ENCODE measurements at regions not wholly inside any gene's neighbourhood (a gene's known extent, or its start where the extent isn't known, plus 50 kb on each side); places are given as distances from the start of the nearest gene placed in this dataset.
"Not testable (repeated sequence)": the region's sequence is repeated elsewhere in the genome, so short reads cannot be mapped to it uniquely, and the experiment has no call there.

GRCh38 chr2:187655001-187655400 lies 100.8 kb upstream of the TFPI start:
- Histone ChIP-seq H3K27ac (no peak overlapping the region), H3K36me3 (no peaks in the 10 kb centered on the region), H3K9me3 (no peaks in the 10 kb centered on the region), H3K4me3 (no peak overlapping the region), H3K27me3 (ENCODE audit: low read depth) (no peaks in the 10 kb centered on the region), H3K4me1 (no peaks in the 10 kb centered on the region)
- DNase-seq (no peak), ATAC-seq (no peak)
- intact Hi-C loops (cut with DNase I) = no loop called here
- TF ChIP-seq CTCF (IDR thresholded peaks at IDR 0.05) = no peak

- no peaks in the 10 kb centered on the region for H3K9me3 ChIP-seq
- H3K36me3 ChIP-seq = no peaks in the 10 kb centered on the region
- no peak overlapping the region for H3K4me3 ChIP-seq
- no peak overlapping the region for H3K27ac ChIP-seq
- H3K4me1 ChIP-seq = no peaks in the 10 kb centered on the region
- no peaks in the 10 kb centered on the region for H3K27me3 ChIP-seq (ENCODE audit: low read depth)
- intact Hi-C loops (cut with DNase I) = no loop called here
- no peak for TF ChIP-seq CTCF (IDR thresholded peaks at IDR 0.05)
- DNase-seq (no peak), ATAC-seq (no peak)
These were observed 101.9 kb upstream of the TFPI start for GRCh38 chr2:187656123-187656522.

- ATAC-seq = peak in 1 of 2 donors; percentile 45
These were observed 104.8 kb upstream of the TFPI start for GRCh38 chr2:187658952-187659525.

GRCh38 chr2:187676050-187676449 lies 121.8 kb upstream of the TFPI start:
- not testable (repeated sequence) for H3K9me3 ChIP-seq

More at GRCh38 chr2:187658952-187659525, 104.8 kb upstream of the TFPI start:
- intact Hi-C loops (cut with DNase I) = no loop called here
- Histone ChIP-seq H3K9me3 (no peaks in the 10 kb centered on the region), H3K4me1 (no peaks in the 10 kb centered on the region), H3K36me3 (no peaks in the 10 kb centered on the region), H3K27me3 (ENCODE audit: low read depth) (no peaks in the 10 kb centered on the region), H3K27ac (no peak overlapping the region), H3K4me3 (no peak overlapping the region)
- TF ChIP-seq CTCF (IDR thresholded peaks at IDR 0.05) = peak; percentile 22
- DNase-seq = no peak

GRCh38 chr2:187679454-187679853 lies 125.2 kb upstream of the TFPI start:
- Histone ChIP-seq H3K4me1 (no peaks in the 10 kb centered on the region), H3K36me3 (no peaks in the 10 kb centered on the region), H3K9me3 (no peaks in the 10 kb centered on the region), H3K27ac (no peak overlapping the region), H3K27me3 (ENCODE audit: low read depth) (no peaks in the 10 kb centered on the region), H3K4me3 (no peak overlapping the region)
- intact Hi-C loops (cut with DNase I) = no loop called here
- TF ChIP-seq CTCF (IDR thresholded peaks at IDR 0.05) = no peak
- ATAC-seq (no peak), DNase-seq (no peak)

More at GRCh38 chr2:187676050-187676449, 121.8 kb upstream of the TFPI start:
- intact Hi-C loops (cut with DNase I); H3K27me3 ChIP-seq (ENCODE audit: low read depth); ATAC-seq; H3K4me1 ChIP-seq; DNase-seq; H3K4me3 ChIP-seq; H3K36me3 ChIP-seq; H3K27ac ChIP-seq: not testable (repeated sequence)

GRCh38 chr2:187684174-187684573 lies 129.9 kb upstream of the TFPI start:
- Histone ChIP-seq H3K4me1 (no peaks in the 10 kb centered on the region), H3K27ac (no peak overlapping the region), H3K9me3 (no peaks in the 10 kb centered on the region), H3K27me3 (ENCODE audit: low read depth) (no peaks in the 10 kb centered on the region), H3K4me3 (no peak overlapping the region), H3K36me3 (no peaks in the 10 kb centered on the region)
- ATAC-seq (no peak), DNase-seq (no peak)
- no peak for TF ChIP-seq CTCF (IDR thresholded peaks at IDR 0.05)
- intact Hi-C loops (cut with DNase I) = no loop called here
